Testis (tissue), 2 donors: ENCODE measurements at regions not wholly inside any gene's neighbourhood (a gene's known extent, or its start where the extent isn't known, plus 50 kb on each side); places are given as distances from the start of the nearest gene placed in this dataset.

Experiments
- POLR2A ChIP-seq: fragments of 450-650 bp; IDR thresholded peaks from one replicate; pipeline ENCODE4 v1.6.1; 2017; ENCODE audit warnings: antibody characterized with exemption, mild to moderate bottlenecking, moderate library complexity
- TF ChIP-seq, protein P1 (sequence below), 3 experiments: fragments of 450-650 bp in 2 of 3; fragments of 200-600 bp in 1 of 3; sonication (generic) in 1 of 3; IDR thresholded peaks; one replicate each; pipeline ENCODE4 v1.5.1; 2016 to 2019; ENCODE audit warnings: antibody characterized with exemption in 3 of 3, mild to moderate bottlenecking in 2 of 3, moderate library complexity in 1 of 3

DNA sequence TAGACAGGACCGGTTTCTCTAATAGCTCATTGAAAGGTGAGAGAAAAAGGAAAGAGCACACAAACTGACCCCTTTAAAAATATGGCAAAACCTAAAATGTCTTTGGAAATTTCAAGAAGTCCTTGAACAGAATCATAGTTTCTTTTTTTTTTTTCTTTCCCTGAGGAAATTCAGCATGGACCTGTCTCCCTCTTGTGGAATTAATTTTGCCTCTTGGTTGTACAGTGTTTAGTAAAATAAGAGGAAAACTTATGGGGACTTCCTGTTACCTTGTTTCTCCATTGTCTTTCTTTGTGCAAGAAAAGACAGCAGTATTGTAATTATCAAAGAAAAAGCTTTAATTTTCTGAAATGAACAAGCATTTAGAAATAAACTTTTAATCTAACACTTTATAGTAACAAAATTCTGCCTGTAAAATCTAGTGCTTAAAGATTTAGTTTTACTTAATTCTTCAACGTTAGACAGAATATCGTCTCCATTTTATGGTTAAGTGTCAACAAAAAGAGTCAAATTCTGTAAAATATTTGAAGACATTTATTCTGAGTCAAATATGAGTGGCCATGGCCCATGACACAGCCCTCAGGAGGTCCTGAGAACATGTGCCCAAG lies 176.3 kb upstream of the NABP1 start:
- TF ChIP-seq, protein P1, sequence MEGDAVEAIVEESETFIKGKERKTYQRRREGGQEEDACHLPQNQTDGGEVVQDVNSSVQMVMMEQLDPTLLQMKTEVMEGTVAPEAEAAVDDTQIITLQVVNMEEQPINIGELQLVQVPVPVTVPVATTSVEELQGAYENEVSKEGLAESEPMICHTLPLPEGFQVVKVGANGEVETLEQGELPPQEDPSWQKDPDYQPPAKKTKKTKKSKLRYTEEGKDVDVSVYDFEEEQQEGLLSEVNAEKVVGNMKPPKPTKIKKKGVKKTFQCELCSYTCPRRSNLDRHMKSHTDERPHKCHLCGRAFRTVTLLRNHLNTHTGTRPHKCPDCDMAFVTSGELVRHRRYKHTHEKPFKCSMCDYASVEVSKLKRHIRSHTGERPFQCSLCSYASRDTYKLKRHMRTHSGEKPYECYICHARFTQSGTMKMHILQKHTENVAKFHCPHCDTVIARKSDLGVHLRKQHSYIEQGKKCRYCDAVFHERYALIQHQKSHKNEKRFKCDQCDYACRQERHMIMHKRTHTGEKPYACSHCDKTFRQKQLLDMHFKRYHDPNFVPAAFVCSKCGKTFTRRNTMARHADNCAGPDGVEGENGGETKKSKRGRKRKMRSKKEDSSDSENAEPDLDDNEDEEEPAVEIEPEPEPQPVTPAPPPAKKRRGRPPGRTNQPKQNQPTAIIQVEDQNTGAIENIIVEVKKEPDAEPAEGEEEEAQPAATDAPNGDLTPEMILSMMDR (IDR thresholded peaks at IDR 0.05): peak; percentile 45 to 67 (median 59)
- no peak for TF ChIP-seq POLR2A
